ENCODE measurements at regions not wholly inside any gene's neighbourhood (a gene's known extent, or its start where the extent isn't known, plus 50 kb on each side); places are given as distances from the start of the nearest gene placed in this dataset.

DNA sequence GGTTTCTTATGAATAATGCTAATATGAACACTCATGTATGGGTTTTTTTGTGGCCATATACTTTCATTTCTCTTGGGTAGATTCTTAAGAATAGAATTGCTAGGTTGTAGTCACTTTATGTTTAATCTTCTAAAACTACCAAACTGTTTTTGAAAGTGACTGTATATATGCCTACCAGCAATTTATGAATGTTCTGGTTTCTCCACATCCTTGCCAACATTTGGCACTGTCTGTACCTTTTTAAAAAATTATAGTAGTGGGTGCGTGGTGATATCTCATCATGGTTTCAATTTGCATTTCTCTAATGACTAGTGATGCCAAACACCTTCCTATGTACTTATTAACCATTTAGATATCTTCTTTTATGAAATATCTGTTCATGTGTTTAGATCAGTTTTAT, 110.6 kb upstream of the RIOK3 start:
- no peak for DNase-seq (ENCODE audit: extremely low spot score, unreplicated experiment)
- Mint-ChIP-seq H3K4me1 (ENCODE audit: unreplicated experiment) (peaks cover 15% of the 10 kb centered on the region), H3K27me3 (no peaks in the 10 kb centered on the region), H3K27ac (no peak overlapping the region), H3K4me3 (no peak overlapping the region), H3K36me3 (peaks cover 10% of the 10 kb centered on the region), H3K9me3 (no peaks in the 10 kb centered on the region)
- TF ChIP-seq, protein P1, sequence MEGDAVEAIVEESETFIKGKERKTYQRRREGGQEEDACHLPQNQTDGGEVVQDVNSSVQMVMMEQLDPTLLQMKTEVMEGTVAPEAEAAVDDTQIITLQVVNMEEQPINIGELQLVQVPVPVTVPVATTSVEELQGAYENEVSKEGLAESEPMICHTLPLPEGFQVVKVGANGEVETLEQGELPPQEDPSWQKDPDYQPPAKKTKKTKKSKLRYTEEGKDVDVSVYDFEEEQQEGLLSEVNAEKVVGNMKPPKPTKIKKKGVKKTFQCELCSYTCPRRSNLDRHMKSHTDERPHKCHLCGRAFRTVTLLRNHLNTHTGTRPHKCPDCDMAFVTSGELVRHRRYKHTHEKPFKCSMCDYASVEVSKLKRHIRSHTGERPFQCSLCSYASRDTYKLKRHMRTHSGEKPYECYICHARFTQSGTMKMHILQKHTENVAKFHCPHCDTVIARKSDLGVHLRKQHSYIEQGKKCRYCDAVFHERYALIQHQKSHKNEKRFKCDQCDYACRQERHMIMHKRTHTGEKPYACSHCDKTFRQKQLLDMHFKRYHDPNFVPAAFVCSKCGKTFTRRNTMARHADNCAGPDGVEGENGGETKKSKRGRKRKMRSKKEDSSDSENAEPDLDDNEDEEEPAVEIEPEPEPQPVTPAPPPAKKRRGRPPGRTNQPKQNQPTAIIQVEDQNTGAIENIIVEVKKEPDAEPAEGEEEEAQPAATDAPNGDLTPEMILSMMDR (conservative IDR thresholded peaks at IDR 0.05), result no peak

DNA sequence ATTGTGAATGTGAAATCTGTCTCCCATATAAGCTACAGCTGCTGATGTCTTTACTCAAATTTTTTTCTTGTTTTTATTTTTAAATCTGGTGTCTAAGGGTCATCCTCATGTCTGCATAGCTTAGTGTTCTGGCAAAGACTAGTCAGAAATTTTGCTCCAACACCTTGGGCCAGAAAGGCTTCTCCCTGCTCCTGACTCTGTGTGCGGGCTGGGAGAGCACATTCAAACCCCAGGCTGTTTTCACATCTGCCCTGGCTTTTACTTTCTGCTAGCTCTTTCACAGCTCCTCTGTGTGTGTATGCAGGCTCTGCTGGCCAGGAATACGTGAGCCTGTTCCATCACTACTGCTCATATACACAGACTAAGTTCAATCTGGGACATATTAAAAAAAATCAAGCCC, 102.9 kb upstream of the RIOK3 start:
- H3K36me3 Mint-ChIP-seq, result peaks cover 34% of the 10 kb centered on the region
- no peak overlapping the region for H3K4me3 Mint-ChIP-seq
- H3K27ac Mint-ChIP-seq, result no peak overlapping the region
- H3K27me3 Mint-ChIP-seq, result no peaks in the 10 kb centered on the region
- no peaks in the 10 kb centered on the region for H3K4me1 Mint-ChIP-seq (ENCODE audit: unreplicated experiment)
- no peak for DNase-seq (ENCODE audit: extremely low spot score, unreplicated experiment)
- H3K9me3 Mint-ChIP-seq, result peaks cover 3% of the 10 kb centered on the region
- TF ChIP-seq, protein P1 (conservative IDR thresholded peaks at IDR 0.05), result no peak

DNA sequence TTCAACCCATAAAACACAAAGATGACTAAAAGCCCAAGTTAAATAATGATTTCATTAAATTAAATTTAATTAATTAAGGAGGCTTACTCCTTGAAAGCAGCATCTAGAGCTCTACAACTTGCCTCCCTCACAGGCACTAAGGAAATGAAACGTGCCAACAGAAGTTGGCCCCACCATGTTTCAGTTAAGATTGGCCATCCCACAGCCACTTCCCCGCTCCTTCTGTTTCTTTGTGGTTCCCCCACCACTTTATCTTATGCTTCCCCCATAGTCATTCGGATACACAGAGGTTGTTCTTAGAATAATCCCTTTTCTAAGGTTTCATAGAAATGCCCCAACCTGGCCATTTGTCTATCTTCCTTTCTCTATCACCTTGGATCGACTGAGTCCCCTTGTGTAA, 101.6 kb upstream of the RIOK3 start:
- H3K4me3 Mint-ChIP-seq, result no peak overlapping the region
- H3K9me3 Mint-ChIP-seq, result peaks cover 3% of the 10 kb centered on the region
- no peak overlapping the region for H3K27ac Mint-ChIP-seq
- no peaks in the 10 kb centered on the region for H3K4me1 Mint-ChIP-seq (ENCODE audit: unreplicated experiment)
- TF ChIP-seq, protein P1 (conservative IDR thresholded peaks at IDR 0.05), result no peak
- no peaks in the 10 kb centered on the region for H3K27me3 Mint-ChIP-seq
- no peak for DNase-seq (ENCODE audit: extremely low spot score, unreplicated experiment)
- peaks cover 31% of the 10 kb centered on the region for H3K36me3 Mint-ChIP-seq

DNA sequence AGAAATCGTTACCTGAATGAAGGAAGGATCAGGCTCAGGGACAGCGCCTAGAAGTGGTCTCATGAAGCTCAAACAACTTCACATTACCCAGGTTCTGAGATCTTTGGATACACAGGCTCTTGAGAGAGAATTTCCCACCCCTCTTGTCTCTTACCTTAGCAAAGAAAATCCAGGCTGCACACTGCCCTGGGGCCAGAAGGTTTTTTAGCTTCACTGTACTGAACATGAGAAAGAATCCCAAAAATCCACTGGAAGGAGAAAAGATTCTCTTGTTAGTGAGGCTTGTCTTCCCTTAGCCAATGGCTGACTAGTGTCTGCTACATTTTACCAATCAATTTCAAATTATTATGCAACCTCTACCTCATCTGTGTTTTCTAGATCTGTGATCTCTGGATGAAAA, 101.0 kb upstream of the RIOK3 start:
- DNase-seq (ENCODE audit: extremely low spot score, unreplicated experiment), result no peak
- no peak overlapping the region for H3K27ac Mint-ChIP-seq
- peaks cover 30% of the 10 kb centered on the region for H3K36me3 Mint-ChIP-seq
- H3K4me1 Mint-ChIP-seq (ENCODE audit: unreplicated experiment), result peaks cover 2% of the 10 kb centered on the region
- no peaks in the 10 kb centered on the region for H3K27me3 Mint-ChIP-seq
- H3K4me3 Mint-ChIP-seq, result no peak overlapping the region
- TF ChIP-seq, protein P1 (conservative IDR thresholded peaks at IDR 0.05), result no peak
- H3K9me3 Mint-ChIP-seq, result peaks cover 3% of the 10 kb centered on the region

DNA sequence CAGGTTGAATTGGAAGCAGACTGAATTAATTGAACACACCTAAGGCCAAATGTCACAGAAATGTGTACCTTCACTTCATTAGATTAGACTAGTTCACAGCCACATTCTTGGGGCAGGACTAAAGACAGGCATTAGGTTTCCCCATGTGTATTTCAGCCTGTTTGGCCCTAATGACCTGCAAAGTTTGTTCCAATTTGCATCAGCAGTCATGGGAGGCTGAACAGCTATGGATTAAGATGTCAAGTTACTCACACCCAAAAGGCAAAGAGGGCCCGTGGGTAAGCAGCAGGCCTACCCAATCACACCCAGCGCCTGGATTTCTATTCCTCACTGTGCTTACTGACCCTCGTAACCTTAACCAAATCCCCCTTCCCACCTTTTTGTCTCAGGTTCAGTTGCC, 99.6 kb upstream of the RIOK3 start:
- H3K4me3 Mint-ChIP-seq, result no peak overlapping the region
- H3K27me3 Mint-ChIP-seq, result no peaks in the 10 kb centered on the region
- H3K4me1 Mint-ChIP-seq (ENCODE audit: unreplicated experiment), result peaks cover 10% of the 10 kb centered on the region
- H3K36me3 Mint-ChIP-seq, result peaks cover 32% of the 10 kb centered on the region
- TF ChIP-seq, protein P1 (conservative IDR thresholded peaks at IDR 0.05), result no peak
- DNase-seq (ENCODE audit: extremely low spot score, unreplicated experiment), result no peak
- no peak overlapping the region for H3K27ac Mint-ChIP-seq
- peaks cover 3% of the 10 kb centered on the region for H3K9me3 Mint-ChIP-seq

DNA sequence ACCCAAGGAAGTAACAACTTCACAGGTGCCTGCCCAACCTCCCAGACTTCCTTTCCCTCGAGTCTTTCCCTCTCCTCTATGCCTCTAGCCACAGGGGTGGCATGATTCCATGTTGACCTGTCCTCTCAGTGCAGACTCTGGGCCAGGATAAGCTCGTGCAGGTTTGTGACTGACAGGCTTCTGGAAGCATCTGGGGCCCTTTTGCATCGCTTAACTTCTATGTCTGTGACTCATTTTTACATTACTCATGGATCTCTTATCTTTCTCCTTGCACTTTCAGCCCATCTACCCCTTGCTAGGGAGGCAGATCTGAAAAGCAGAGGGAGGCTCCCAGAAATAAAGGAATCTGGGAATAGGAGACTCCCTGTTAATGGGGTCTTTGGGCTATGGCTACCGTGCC, 98.5 kb upstream of the RIOK3 start:
- Mint-ChIP-seq H3K36me3 (peaks cover 28% of the 10 kb centered on the region), H3K4me3 (no peak overlapping the region), H3K9me3 (peaks cover 2% of the 10 kb centered on the region), H3K27me3 (no peaks in the 10 kb centered on the region), H3K4me1 (ENCODE audit: unreplicated experiment) (peaks cover 10% of the 10 kb centered on the region), H3K27ac (no peak overlapping the region)
- TF ChIP-seq, protein P1 (conservative IDR thresholded peaks at IDR 0.05), result no peak
- DNase-seq (ENCODE audit: extremely low spot score, unreplicated experiment), result no peak

Data from type B pancreatic cell (in vitro differentiated cells).